HG03342 (cell line): ENCODE measurements at regions not wholly inside any gene's neighbourhood (a gene's known extent, or its start where the extent isn't known, plus 50 kb on each side); places are given as distances from the start of the nearest gene placed in this dataset.
"Not testable (repeated sequence)": the region's sequence is repeated elsewhere in the genome, so short reads cannot be mapped to it uniquely, and the experiment has no call there.

Experiments used
- ATAC-seq: cut with Tn5 transposase; IDR thresholded peaks from one replicate; pipeline ENCODE4 v1.9.1; 2021; ENCODE audit warnings: mild to moderate bottlenecking, moderate library complexity; ENCODE audit not compliant: unreplicated experiment

GRCh38 chr2:125207431-125207830, 1182.3 kb downstream of the CNTNAP5 start:
- no peak for ATAC-seq

DNA sequence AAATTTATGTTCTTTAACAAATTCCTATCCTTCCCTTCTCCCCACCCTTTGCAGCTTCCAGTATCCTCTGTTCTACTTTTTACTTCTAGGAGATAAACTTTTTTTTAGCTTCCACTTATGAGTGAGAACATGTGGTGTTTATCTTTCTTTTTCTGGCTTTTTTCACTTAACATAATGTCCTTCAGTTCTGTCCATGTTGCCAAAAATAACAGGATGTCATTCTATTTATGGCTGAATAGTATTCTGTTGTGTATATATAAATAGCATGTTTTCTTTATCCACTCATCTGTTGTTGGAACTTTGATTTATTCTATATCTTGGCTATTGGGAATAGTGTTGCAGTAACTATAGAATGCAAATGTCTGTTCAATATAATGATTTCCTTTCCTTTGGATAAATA, 1191.2 kb downstream of the CNTNAP5 start:
- ATAC-seq: no peak

DNA sequence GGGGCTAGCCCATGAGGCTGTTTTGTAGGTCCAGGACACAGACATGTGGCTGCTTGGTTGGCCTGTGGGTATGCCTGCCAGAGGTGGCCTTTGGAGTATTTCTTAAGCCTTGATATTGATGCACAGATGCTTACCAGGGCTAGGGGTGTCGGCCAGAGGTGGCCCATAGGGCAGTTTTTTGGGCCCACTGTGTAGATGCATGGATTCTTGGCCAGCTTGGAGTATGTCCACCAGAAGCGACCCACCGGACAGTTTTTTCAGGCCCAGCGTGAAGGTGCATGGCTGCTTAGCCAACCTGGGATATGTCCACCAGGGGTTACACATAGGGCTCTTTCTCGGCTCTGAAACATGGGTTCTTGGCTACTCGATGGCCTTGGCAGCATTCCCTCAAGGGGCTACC, 1199.1 kb downstream of the CNTNAP5 start:
- no peak for ATAC-seq

- ATAC-seq: no peak
These were observed 1199.7 kb downstream of the CNTNAP5 start for GRCh38 chr2:125224830-125225229.

GRCh38 chr2:125227843-125228392, 1202.8 kb downstream of the CNTNAP5 start:
- peak; percentile 49 for ATAC-seq

- no peak for ATAC-seq
These were observed 1215.8 kb downstream of the CNTNAP5 start for GRCh38 chr2:125240870-125241269.

DNA sequence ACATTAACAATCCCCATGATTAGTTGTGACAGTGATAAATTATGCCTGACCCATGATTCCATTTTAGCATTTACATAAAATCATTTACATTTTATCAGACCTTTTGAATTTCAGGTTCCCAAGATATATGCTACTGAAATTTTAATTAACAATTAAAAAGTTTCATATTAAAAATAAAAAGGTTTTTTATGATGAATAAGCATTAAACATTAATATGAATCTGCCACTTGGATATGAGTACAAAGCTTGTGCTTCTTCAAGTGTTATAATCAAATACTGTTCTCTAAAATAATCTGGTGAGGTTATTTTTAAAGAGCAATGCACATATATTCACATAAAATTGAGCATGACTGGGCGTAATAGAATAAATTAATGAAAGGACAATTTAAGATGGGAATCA, 1218.0 kb downstream of the CNTNAP5 start:
- no peak for ATAC-seq

- ATAC-seq: no peak
These were observed 1228.9 kb downstream of the CNTNAP5 start for GRCh38 chr2:125254010-125254409.

- no peak for ATAC-seq
These were observed 1234.4 kb downstream of the CNTNAP5 start for GRCh38 chr2:125259451-125259850.

GRCh38 chr2:125260366-125260930, 1235.4 kb downstream of the CNTNAP5 start:
- not testable (repeated sequence) for ATAC-seq

DNA sequence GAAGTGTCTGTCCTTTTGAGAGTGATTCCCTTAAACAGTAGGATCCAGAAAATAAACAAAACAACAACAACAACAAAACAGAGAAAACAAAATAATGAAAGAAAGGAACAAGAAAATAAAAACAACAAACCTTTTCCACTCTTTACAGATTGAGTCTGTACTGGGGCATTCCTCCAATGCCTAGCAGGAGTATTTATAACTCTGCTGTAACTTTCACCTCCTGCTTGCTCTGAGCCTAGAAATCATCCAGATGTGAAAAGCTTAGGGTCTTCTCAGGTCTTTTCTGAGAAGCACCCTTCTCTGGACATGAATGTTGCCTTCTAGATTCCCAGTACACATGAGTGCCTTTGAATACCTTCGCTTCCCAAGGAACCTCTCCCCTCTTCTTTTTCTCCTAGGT, 1239.4 kb downstream of the CNTNAP5 start:
- no peak for ATAC-seq

DNA sequence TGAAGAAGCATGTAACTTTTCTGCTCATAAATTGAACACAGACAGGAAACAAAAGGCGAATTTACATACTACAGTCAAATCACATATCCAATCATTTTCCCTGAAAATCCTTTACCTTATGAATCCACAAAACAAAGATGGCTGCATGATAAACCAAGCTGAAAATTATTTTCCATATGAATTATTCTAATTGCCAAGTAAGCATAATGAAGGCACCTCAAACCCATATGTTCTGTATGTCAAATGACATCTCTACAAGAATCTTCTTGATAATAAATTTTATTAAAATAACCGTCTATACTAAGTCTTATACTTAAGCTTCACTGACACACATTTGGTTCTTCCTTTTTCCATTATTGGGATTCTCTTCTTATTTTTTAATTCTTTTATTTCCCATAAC, 1242.6 kb downstream of the CNTNAP5 start:
- ATAC-seq: no peak

DNA sequence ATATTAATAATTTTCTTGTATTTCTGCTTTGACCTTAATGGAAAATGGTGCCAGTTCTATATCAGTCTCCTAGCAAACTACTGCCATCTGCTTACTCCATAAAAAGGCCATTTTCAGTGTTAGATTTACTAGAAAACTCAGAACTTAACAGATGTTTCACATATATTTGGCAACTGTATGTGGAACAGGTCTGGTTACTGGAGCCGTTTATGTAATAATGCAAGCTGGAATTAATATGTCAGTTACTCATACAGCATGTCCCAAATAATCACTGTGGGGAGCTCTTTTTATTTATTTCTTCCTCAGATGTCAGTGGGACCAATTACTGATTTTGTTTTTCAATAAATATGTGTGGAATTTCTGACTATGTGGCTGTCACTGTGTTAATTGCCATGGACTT, 1247.6 kb downstream of the CNTNAP5 start:
- ATAC-seq: no peak

DNA sequence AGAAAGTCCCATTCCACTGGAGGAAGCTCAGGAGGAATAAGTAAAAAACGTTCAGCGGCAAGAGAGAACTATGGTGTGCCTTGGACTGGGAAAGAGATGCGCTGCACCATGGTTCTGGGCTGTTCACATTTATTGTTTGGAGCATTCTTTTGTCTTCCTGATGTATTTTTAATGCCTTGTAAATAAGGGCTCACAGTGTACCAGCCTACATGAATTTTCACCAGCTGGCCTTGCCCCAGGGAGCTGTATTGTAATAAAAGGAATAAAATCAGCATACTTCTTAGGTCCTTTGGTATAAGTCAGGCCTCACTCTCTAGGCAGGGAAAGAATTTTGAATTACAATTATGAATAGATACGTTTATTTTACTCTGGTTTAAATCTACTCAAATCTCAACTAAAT, 1249.6 kb downstream of the CNTNAP5 start:
- ATAC-seq: no peak

GRCh38 chr2:125280265-125280664, 1255.2 kb downstream of the CNTNAP5 start:
- ATAC-seq: no peak

- ATAC-seq: no peak
These were observed 1256.2 kb downstream of the CNTNAP5 start for GRCh38 chr2:125281242-125281641.

DNA sequence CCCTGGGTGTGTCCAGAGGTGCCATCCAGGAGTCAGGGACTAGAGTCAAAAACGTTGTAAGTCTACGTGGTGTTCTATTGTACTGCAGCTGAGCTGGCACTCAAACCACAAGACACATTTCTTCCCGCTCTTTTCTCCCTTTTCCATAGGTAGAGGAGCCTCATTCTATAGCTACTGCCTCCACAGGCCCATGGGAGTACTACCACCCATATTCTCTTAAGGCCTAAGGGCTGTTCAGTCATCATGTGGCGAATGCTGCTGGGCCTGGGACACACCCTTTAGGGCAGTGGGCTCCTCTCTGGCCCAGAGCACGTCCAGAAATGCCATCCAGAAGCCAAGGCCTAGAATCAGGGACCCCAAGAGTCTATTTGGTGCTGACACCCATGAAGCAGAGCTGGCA, 1271.7 kb downstream of the CNTNAP5 start:
- no peak for ATAC-seq

- no peak for ATAC-seq
These were observed 1285.7 kb downstream of the CNTNAP5 start for GRCh38 chr2:125310657-125311364.

DNA sequence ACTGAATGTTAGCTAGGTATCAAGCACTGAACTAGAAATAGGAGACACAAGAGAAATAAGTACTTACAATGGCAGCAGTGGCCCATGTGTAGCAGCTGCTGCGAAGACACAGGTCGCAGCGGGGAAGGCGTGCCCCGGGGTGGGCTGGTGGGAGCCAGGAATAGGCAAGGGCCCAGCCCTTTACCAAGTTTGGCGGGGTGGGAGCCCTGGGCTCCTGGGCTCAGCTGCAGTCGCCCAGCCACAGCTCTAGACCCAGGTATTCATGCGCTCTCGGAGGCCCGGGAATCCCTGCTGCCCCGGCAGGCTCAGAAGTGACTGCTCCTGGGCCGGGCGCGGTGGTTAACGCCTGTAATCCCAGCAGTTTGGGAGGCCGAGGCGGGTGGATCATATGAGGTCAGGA, 1287.3 kb downstream of the CNTNAP5 start:
- no peak for ATAC-seq

DNA sequence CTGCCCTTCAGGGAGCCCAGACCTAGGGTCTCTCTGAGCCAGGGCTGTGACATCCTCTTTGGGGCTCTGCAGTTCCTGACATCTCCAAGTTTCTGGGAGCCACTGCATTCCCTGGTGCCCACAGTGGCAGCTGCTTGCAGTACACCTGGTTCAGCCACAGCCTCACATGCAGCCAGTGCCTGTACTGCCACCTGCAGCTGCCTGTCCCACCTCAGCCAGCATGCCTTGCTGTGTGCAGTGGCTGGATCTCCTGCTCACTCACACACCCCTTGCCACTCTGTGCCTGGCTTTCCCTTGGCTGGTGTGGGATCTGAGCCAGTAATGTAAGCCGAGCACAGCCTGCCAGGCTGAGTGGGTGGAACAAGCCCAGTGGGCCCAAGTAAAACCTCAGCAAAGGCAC, 1288.7 kb downstream of the CNTNAP5 start:
- no peak for ATAC-seq

- no peak for ATAC-seq
These were observed 1293.7 kb downstream of the CNTNAP5 start for GRCh38 chr2:125318740-125319139.

DNA sequence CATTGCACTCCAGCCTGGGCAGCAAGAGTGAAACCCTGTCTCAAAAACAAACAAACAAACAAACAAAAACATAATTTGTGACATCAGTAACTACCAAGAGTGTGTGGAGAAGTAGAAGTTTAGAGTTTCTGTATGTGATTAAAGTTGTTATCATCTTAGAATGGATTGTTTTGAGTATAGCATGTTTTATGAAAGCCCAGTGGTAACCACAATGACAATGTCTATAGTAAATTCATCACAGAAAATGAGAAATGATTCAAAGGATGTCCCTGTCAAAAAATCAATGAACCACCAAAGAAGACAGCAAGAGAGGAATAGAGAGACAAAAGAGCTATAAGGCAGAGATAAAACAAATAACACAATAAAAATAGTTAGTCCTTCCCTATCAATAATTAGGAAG, 1299.2 kb downstream of the CNTNAP5 start:
- ATAC-seq: no peak

- ATAC-seq: peak; percentile 88
These were observed 1305.0 kb downstream of the CNTNAP5 start for GRCh38 chr2:125330133-125330532.
